GM12864 (cell line): ENCODE measurements at regions not wholly inside any gene's neighbourhood (a gene's known extent, or its start where the extent isn't known, plus 50 kb on each side); places are given as distances from the start of the nearest gene placed in this dataset.

Source experiments
- DNase-seq: peaks from one replicate; pipeline ENCODE4 v3.0.0-alpha.2; 2011; ENCODE audit warnings: low read depth
- H3K4me3 ChIP-seq: 2 replicates; pipeline ENCODE4 v1.5.1; 2011; ENCODE audit warnings: mild to moderate bottlenecking, low read depth, low read length, control low read depth
- TF ChIP-seq, protein P1 (sequence below): IDR thresholded peaks from 2 replicates; pipeline ENCODE4 v1.5.1; 2011; ENCODE audit warnings: low read depth, mild to moderate bottlenecking, moderate library complexity, low read length, control low read depth, inconsistent platforms; ENCODE audit errors: missing control alignments

DNA sequence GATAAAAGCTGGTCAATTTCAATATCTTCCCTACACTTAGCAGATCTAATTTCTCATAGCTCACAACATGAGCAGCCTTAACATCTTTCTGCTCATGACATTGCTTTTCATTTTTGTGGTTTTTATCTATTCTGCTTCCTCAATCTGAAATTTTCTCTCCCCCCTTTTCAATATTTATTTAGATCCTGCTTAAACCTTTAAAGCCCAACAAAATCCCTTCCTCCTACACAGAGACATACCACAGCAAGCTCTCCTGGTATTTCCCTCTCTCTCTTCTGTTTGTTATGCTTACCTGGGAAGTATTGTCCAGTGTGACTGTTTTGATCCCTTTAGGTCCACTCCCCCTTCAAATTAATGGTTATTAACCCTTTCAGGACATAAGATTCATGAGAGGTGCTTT, 582.5 kb downstream of the RFPL4B start:
- TF ChIP-seq, protein P1, sequence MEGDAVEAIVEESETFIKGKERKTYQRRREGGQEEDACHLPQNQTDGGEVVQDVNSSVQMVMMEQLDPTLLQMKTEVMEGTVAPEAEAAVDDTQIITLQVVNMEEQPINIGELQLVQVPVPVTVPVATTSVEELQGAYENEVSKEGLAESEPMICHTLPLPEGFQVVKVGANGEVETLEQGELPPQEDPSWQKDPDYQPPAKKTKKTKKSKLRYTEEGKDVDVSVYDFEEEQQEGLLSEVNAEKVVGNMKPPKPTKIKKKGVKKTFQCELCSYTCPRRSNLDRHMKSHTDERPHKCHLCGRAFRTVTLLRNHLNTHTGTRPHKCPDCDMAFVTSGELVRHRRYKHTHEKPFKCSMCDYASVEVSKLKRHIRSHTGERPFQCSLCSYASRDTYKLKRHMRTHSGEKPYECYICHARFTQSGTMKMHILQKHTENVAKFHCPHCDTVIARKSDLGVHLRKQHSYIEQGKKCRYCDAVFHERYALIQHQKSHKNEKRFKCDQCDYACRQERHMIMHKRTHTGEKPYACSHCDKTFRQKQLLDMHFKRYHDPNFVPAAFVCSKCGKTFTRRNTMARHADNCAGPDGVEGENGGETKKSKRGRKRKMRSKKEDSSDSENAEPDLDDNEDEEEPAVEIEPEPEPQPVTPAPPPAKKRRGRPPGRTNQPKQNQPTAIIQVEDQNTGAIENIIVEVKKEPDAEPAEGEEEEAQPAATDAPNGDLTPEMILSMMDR, result no peak
- no peak overlapping the region for H3K4me3 ChIP-seq
- no peak for DNase-seq

DNA sequence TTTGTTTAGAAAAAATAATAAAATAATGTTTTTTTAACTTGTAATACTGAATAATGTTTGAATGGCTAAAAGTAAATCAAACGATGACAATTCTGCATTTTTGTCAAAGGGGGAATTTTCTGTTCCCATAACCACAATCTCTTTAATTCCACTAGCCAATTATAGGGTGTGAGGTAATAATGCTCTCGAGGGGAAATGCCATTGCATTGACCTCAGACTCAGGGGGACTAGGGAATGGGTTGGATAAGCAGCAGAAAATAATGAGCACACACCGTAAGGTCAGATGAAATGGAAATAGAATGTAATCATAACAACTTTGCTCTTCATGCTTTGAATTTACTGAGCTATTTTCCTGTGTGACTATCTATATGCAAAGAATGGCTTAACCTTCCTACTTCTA, 584.7 kb downstream of the RFPL4B start:
- no peak for DNase-seq
- TF ChIP-seq, protein P1, result no peak
- no peak overlapping the region for H3K4me3 ChIP-seq

DNA sequence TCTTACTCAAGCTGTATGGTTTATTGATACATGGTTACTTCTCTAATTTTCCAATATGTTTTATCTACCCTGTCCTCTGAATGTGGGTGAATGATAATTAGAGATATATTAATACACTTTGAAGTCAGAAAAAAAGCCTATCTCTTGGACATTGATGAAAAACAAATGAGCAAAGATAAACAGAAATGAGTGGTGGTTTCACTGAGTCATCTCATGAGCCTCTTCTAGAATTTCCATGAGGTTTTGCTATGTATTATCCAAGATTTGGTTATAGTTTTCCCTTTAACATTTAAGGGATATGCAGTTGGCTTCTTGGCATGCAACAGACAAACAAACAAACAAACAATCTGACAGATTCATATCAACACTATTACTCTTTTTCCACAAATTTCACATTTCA, 586.8 kb downstream of the RFPL4B start:
- no peak for DNase-seq
- H3K4me3 ChIP-seq, result no peak overlapping the region
- TF ChIP-seq, protein P1, result no peak

DNA sequence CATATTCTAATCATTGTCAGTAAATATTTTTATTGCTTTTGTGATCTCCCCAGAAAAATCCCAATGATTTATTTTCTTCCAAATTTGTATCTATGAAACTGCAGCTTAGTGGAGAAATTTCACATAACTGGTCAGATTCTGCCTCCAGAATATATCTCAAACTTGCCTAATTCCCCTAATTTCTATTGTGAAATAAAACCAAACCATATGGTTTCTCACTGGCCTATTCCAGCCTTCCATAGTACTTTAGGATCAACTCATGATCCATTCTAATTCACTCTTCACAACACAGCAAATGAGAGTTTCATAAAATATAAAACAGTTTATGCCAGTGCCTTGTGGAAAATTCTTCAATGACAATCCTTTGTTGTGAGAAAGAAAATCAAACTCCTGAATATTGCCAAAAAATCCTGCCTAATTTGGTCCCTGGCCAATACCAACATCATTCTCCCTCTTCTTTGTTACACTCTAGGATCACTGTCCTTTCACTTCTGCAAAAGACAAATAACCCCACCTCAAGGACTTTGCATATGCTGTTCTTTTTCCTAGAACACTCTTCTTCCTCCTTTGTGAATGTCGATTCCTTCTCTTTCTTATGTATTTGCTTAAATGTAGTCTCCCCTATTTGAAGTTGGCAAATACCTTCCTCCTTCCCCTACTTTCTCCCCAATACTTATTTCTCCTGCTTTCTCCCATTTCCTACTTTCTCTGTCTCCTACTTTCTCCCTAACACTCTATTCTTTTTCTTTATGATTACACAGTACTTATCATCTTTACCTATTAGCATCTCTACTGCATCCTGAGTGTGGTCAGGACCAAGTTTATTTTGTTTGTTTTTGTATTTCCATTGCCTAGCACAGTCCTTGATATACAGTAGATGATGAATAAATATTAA, 587.5 kb downstream of the RFPL4B start:
- no peak overlapping the region for H3K4me3 ChIP-seq
- no peak for DNase-seq
- TF ChIP-seq, protein P1, result no peak

DNA sequence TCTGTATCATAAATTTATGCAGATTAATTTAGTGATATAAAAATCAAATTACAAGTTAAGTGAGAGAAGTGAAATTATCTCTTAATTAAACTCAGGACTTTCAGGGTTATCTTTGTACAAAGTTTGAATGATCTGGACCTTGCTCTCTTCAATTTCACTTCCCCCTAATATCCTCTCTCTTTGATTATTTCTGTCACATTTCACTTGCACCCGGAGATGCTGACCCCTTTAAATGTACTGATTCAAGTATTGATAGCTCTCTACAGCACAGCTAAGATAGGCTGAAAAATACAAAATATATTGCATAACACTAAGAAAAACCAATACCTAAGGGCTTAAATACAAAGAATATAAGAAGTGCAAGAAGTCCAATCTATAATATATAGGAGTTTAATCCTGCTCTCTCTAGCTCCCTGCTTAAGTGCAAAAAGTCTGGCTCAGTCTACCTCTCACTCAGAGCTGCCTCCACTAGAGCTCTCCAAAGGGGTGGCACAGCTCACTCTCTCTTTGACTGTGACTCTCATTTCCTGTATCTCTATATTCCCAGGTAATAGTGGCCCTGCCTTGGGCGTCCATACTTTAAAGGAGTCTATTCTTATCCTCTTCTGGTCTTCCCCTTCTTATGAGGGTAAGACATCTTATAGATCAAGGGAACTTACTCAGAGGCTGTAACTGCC, 588.4 kb downstream of the RFPL4B start:
- no peak overlapping the region for H3K4me3 ChIP-seq
- TF ChIP-seq, protein P1, result no peak
- DNase-seq, result no peak

DNA sequence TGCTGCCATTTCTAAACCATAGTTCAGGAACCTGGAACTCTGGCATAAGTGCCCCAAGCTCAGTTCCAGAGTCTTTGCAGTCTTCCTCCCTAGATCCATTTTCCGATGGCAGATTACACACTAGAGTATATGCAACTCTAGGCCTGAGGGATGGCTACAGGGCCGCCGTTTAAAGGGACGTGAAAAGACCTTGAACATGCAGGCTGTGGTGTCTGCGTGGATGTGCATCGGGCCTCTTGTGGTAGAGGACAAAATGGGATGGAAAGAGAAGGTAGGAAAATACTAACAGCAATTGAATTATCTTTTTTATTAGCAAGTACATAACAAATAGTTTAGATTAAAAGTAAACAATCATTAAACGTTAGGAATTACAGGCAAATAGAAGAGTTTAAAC, 588.9 kb downstream of the RFPL4B start:
- TF ChIP-seq, protein P1, result no peak
- no peak for DNase-seq
- no peak overlapping the region for H3K4me3 ChIP-seq
